Thymus (tissue), 11 donors: ENCODE measurements at regions not wholly inside any gene's neighbourhood (a gene's known extent, or its start where the extent isn't known, plus 50 kb on each side); places are given as distances from the start of the nearest gene placed in this dataset.

Experiments
- DNase-seq, 9 donors: peaks; one replicate each; pipeline ENCODE4 v3.0.0-alpha.2; 2013; ENCODE audit warnings: low spot score in 9 of 9, low read depth in 6 of 9, missing footprints in 1 of 9
- H3K27ac ChIP-seq, 2 donors: one replicate each; pipeline ENCODE4 v1.5.1; 2013; ENCODE audit warnings: control low read depth in 1 of 2, low read depth in 1 of 2, low read length in 1 of 2, mild to moderate bottlenecking in 1 of 2, moderate library complexity in 1 of 2
- H3K27me3 ChIP-seq, 2 donors: one replicate each; pipeline ENCODE4 v1.5.1; 2013; ENCODE audit warnings: low read length in 1 of 2; ENCODE audit not compliant: control insufficient read depth in 2 of 2, insufficient read depth in 1 of 2
- H3K36me3 ChIP-seq, 2 donors: one replicate each; pipeline ENCODE4 v1.5.1; 2013; ENCODE audit warnings: low read length in 1 of 2, mild to moderate bottlenecking in 1 of 2, moderate library complexity in 1 of 2; ENCODE audit not compliant: control insufficient read depth in 2 of 2, insufficient read depth in 2 of 2
- H3K4me1 ChIP-seq, 2 donors: one replicate each; pipeline ENCODE4 v1.5.1; 2013; ENCODE audit warnings: low read length in 2 of 2; ENCODE audit not compliant: control insufficient read depth in 2 of 2, insufficient read depth in 2 of 2
- H3K4me3 ChIP-seq, 2 donors: one replicate each; pipeline ENCODE4 v1.5.1; 2013; ENCODE audit warnings: low read length in 2 of 2, control low read depth in 1 of 2, mild to moderate bottlenecking in 1 of 2
- H3K9me3 ChIP-seq, 2 donors: one replicate each; pipeline ENCODE4 v1.5.1; 2013; ENCODE audit warnings: low read length in 1 of 2, mild to moderate bottlenecking in 1 of 2; ENCODE audit not compliant: control insufficient read depth in 2 of 2, insufficient read depth in 1 of 2
- WGBS: extraction: QIAGEN DNeasy Blood & Tissue Kit; methylation state at CpG from one replicate; pipeline ENCODE4 v1.1.7; 2013; 5-methylcytosine and 5-hydroxymethylcytosine counted together
- donor health status: healthy.

- H3K4me1 ChIP-seq = no peaks in the 10 kb centered on the region
- no peaks in the 10 kb centered on the region for H3K36me3 ChIP-seq
- no peak overlapping the region for H3K4me3 ChIP-seq
- H3K9me3 ChIP-seq = no peaks in the 10 kb centered on the region
- H3K27ac ChIP-seq = no peak overlapping the region
- H3K27me3 ChIP-seq = no peaks in the 10 kb centered on the region
- WGBS = 69% methylated on average over 1 of the region's 1 CpG
- no peak for DNase-seq
These were observed 417.2 kb upstream of the NOVA1 start for GRCh38 chr14:27015065-27015464.

GRCh38 chr14:27025648-27026047, 427.8 kb upstream of the NOVA1 start:
- Histone ChIP-seq H3K4me1 (no peaks in the 10 kb centered on the region), H3K36me3 (no peaks in the 10 kb centered on the region), H3K27me3 (no peaks in the 10 kb centered on the region), H3K9me3 (no peaks in the 10 kb centered on the region), H3K27ac (no peak overlapping the region), H3K4me3 (no peak overlapping the region)
- DNase-seq = no peak
- 98% methylated on average over 1 of the region's 1 CpG for WGBS

- WGBS = 77% methylated on average over 3 of the region's 3 CpGs
- Histone ChIP-seq H3K36me3 (no peaks in the 10 kb centered on the region), H3K27me3 (no peaks in the 10 kb centered on the region), H3K4me3 (no peak overlapping the region), H3K4me1 (no peaks in the 10 kb centered on the region), H3K27ac (no peak overlapping the region), H3K9me3 (no peaks in the 10 kb centered on the region)
- DNase-seq = no peak
These were observed 428.3 kb upstream of the NOVA1 start for GRCh38 chr14:27026097-27026496.

- WGBS = 95% methylated on average over 2 of the region's 2 CpGs
- Histone ChIP-seq H3K4me1 (no peaks in the 10 kb centered on the region), H3K4me3 (no peak overlapping the region), H3K27ac (no peak overlapping the region), H3K9me3 (no peaks in the 10 kb centered on the region), H3K27me3 (no peaks in the 10 kb centered on the region), H3K36me3 (no peaks in the 10 kb centered on the region)
- no peak for DNase-seq
These were observed 442.7 kb upstream of the NOVA1 start for GRCh38 chr14:27040552-27040951.

GRCh38 chr14:27049701-27050100, 451.9 kb upstream of the NOVA1 start:
- H3K27me3 ChIP-seq = no peaks in the 10 kb centered on the region
- WGBS = 84% methylated on average over 3 of the region's 3 CpGs
- no peaks in the 10 kb centered on the region for H3K9me3 ChIP-seq
- no peaks in the 10 kb centered on the region for H3K4me1 ChIP-seq
- no peak overlapping the region for H3K4me3 ChIP-seq
- H3K36me3 ChIP-seq = no peaks in the 10 kb centered on the region
- no peak for DNase-seq
- H3K27ac ChIP-seq = no peak overlapping the region

GRCh38 chr14:27050208-27050607, 452.4 kb upstream of the NOVA1 start:
- Histone ChIP-seq H3K9me3 (no peaks in the 10 kb centered on the region), H3K27ac (no peak overlapping the region)

GRCh38 chr14:27056586-27056985, 458.8 kb upstream of the NOVA1 start:
- Histone ChIP-seq H3K27ac (no peak overlapping the region), H3K9me3 (no peaks in the 10 kb centered on the region), H3K36me3 (no peaks in the 10 kb centered on the region), H3K27me3 (no peaks in the 10 kb centered on the region), H3K4me3 (no peak overlapping the region), H3K4me1 (no peaks in the 10 kb centered on the region)
- WGBS = 88% methylated on average over 1 of the region's 1 CpG
- no peak for DNase-seq

More at GRCh38 chr14:27050208-27050607, 452.4 kb upstream of the NOVA1 start:
- DNase-seq = no peak
- Histone ChIP-seq H3K27me3 (no peaks in the 10 kb centered on the region), H3K4me3 (no peak overlapping the region), H3K36me3 (no peaks in the 10 kb centered on the region), H3K4me1 (no peaks in the 10 kb centered on the region)

GRCh38 chr14:27061299-27061698, 463.5 kb upstream of the NOVA1 start:
- WGBS = 90% methylated on average over 2 of the region's 2 CpGs
- no peaks in the 10 kb centered on the region for H3K9me3 ChIP-seq

GRCh38 chr14:27063959-27064358, 466.1 kb upstream of the NOVA1 start:
- Histone ChIP-seq H3K27me3 (no peaks in the 10 kb centered on the region), H3K27ac (no peak overlapping the region), H3K4me1 (no peaks in the 10 kb centered on the region), H3K36me3 (no peaks in the 10 kb centered on the region), H3K4me3 (no peak overlapping the region), H3K9me3 (no peaks in the 10 kb centered on the region)
- no peak for DNase-seq

More at GRCh38 chr14:27061299-27061698, 463.5 kb upstream of the NOVA1 start:
- Histone ChIP-seq H3K36me3 (no peaks in the 10 kb centered on the region), H3K4me3 (no peak overlapping the region), H3K27me3 (no peaks in the 10 kb centered on the region), H3K4me1 (no peaks in the 10 kb centered on the region), H3K27ac (no peak overlapping the region)
- no peak for DNase-seq

GRCh38 chr14:27065886-27066285, 468.1 kb upstream of the NOVA1 start:
- no peak for DNase-seq
- WGBS = 56% methylated on average over 2 of the region's 2 CpGs
- no peaks in the 10 kb centered on the region for H3K27me3 ChIP-seq

More at GRCh38 chr14:27065886-27066285, 468.1 kb upstream of the NOVA1 start:
- no peaks in the 10 kb centered on the region for H3K36me3 ChIP-seq
- no peaks in the 10 kb centered on the region for H3K9me3 ChIP-seq
- no peaks in the 10 kb centered on the region for H3K4me1 ChIP-seq
- no peak overlapping the region for H3K27ac ChIP-seq
- H3K4me3 ChIP-seq = no peak overlapping the region
